ENCODE measurements at regions not wholly inside any gene's neighbourhood (a gene's known extent, or its start where the extent isn't known, plus 50 kb on each side); places are given as distances from the start of the nearest gene placed in this dataset.

GRCh38 chr5:2505217-2505616, 246.3 kb downstream of the IRX2 start:
- no peaks in the 10 kb centered on the region for H3K27me3 ChIP-seq
- TF ChIP-seq POLR2A (IDR thresholded peaks at IDR 0.05), result no peak
- no peak for TF ChIP-seq CTCF (IDR thresholded peaks at IDR 0.05)
- no peak for TF ChIP-seq EP300 (IDR thresholded peaks at IDR 0.05)
- TF ChIP-seq POLR2AphosphoS5 (IDR thresholded peaks at IDR 0.05), result no peak
- H3K4me1 ChIP-seq, result no peaks in the 10 kb centered on the region
- H3K4me3 ChIP-seq, result no peak overlapping the region
- WGBS, 2 donors, result 83 to 86% methylated on average over 10 of the region's 10 CpGs
- H3K9me3 ChIP-seq, result peaks cover 0 to 3% (median 0%) of the 10 kb centered on the region in 4 donors
- H3K36me3 ChIP-seq, result no peaks in the 10 kb centered on the region
- no peak overlapping the region for H3K27ac ChIP-seq
- DNase-seq (no peak), ATAC-seq (ENCODE audit: low FRiP score in 2 of 2) (no peak)

GRCh38 chr5:2502970-2503594, 248.4 kb downstream of the IRX2 start:
- no peaks in the 10 kb centered on the region for H3K27me3 ChIP-seq
- H3K4me1 ChIP-seq, result no peaks in the 10 kb centered on the region
- H3K36me3 ChIP-seq, result no peaks in the 10 kb centered on the region
- H3K4me3 ChIP-seq, result no peak overlapping the region
- TF ChIP-seq POLR2A (IDR thresholded peaks at IDR 0.05) (no peak), CTCF (IDR thresholded peaks at IDR 0.05) (no peak), POLR2AphosphoS5 (IDR thresholded peaks at IDR 0.05) (no peak), EP300 (IDR thresholded peaks at IDR 0.05) (no peak)
- H3K27ac ChIP-seq, result no peak overlapping the region
- no peak for DNase-seq
- 74 to 79% methylated on average over 6 of the region's 6 CpGs for WGBS, 2 donors
- ATAC-seq (ENCODE audit: low FRiP score in 2 of 2), result no peak
- H3K9me3 ChIP-seq, result peaks cover 0 to 3% (median 0%) of the 10 kb centered on the region in 4 donors

GRCh38 chr5:2499917-2500316, 251.6 kb downstream of the IRX2 start:
- Histone ChIP-seq H3K4me1 (no peaks in the 10 kb centered on the region), H3K4me3 (no peak overlapping the region), H3K27me3 (no peaks in the 10 kb centered on the region), H3K9me3 (peaks cover 0 to 3% (median 0%) of the 10 kb centered on the region in 4 donors), H3K36me3 (no peaks in the 10 kb centered on the region), H3K27ac (no peak overlapping the region)
- ATAC-seq (ENCODE audit: low FRiP score in 2 of 2) (no peak), DNase-seq (no peak)
- no peak for TF ChIP-seq EP300 (IDR thresholded peaks at IDR 0.05)
- no peak for TF ChIP-seq POLR2AphosphoS5 (IDR thresholded peaks at IDR 0.05)
- TF ChIP-seq CTCF (IDR thresholded peaks at IDR 0.05), result no peak
- TF ChIP-seq POLR2A (IDR thresholded peaks at IDR 0.05), result no peak

GRCh38 chr5:2496891-2497290, 254.6 kb downstream of the IRX2 start:
- Histone ChIP-seq H3K27ac (no peak overlapping the region), H3K9me3 (peaks cover 0 to 3% (median 0%) of the 10 kb centered on the region in 4 donors), H3K4me3 (no peak overlapping the region), H3K27me3 (no peaks in the 10 kb centered on the region), H3K36me3 (no peaks in the 10 kb centered on the region), H3K4me1 (no peaks in the 10 kb centered on the region)
- TF ChIP-seq POLR2AphosphoS5 (IDR thresholded peaks at IDR 0.05) (no peak), POLR2A (IDR thresholded peaks at IDR 0.05) (no peak), EP300 (IDR thresholded peaks at IDR 0.05) (no peak), CTCF (IDR thresholded peaks at IDR 0.05) (no peak)
- 84 to 90% methylated on average over 9 of the region's 9 CpGs for WGBS, 2 donors
- ATAC-seq (ENCODE audit: low FRiP score in 2 of 2) (no peak), DNase-seq (no peak)

GRCh38 chr5:2496126-2496525, 255.4 kb downstream of the IRX2 start:
- H3K4me1 ChIP-seq, result no peaks in the 10 kb centered on the region
- no peaks in the 10 kb centered on the region for H3K36me3 ChIP-seq

More at GRCh38 chr5:2496126-2496525, 255.4 kb downstream of the IRX2 start:
- Histone ChIP-seq H3K27ac (no peak overlapping the region), H3K9me3 (peaks cover 0 to 3% (median 0%) of the 10 kb centered on the region in 4 donors), H3K4me3 (no peak overlapping the region), H3K27me3 (no peaks in the 10 kb centered on the region)
- no peak for DNase-seq
- ATAC-seq (ENCODE audit: low FRiP score in 2 of 2), result no peak
- whole genome bisulfite sequencing, 2 donors, result 91 to 96% methylated on average over 9 of the region's 9 CpGs
- no peak for TF ChIP-seq EP300 (IDR thresholded peaks at IDR 0.05)
- TF ChIP-seq POLR2A (IDR thresholded peaks at IDR 0.05), result no peak
- no peak for TF ChIP-seq CTCF (IDR thresholded peaks at IDR 0.05)
- TF ChIP-seq POLR2AphosphoS5 (IDR thresholded peaks at IDR 0.05), result no peak
